ENCODE measurements at regions not wholly inside any gene's neighbourhood (a gene's known extent, or its start where the extent isn't known, plus 50 kb on each side); places are given as distances from the start of the nearest gene placed in this dataset.
"Not testable (repeated sequence)": the region's sequence is repeated elsewhere in the genome, so short reads cannot be mapped to it uniquely, and the experiment has no call there.

GRCh38 chr7:83833721-83834120 is 184.8 kb upstream of the SEMA3E start:
- TF ChIP-seq POLR2A, POLR2AphosphoS5, TAF1 (IDR thresholded peaks at IDR 0.05; ENCODE audit: low read depth, low read length): not testable (repeated sequence)

All from GM12891 (cell line).